Inflammatory macrophage treated with lipopolysaccharide for 4 hours (primary cell): ENCODE measurements at regions not wholly inside any gene's neighbourhood (a gene's known extent, or its start where the extent isn't known, plus 50 kb on each side); places are given as distances from the start of the nearest gene placed in this dataset.
"Not testable (repeated sequence)": the region's sequence is repeated elsewhere in the genome, so short reads cannot be mapped to it uniquely, and the experiment has no call there.

Source experiments
- DNase-seq: peaks from one replicate; pipeline ENCODE4 v3.0.0-alpha.2; 2020

DNA sequence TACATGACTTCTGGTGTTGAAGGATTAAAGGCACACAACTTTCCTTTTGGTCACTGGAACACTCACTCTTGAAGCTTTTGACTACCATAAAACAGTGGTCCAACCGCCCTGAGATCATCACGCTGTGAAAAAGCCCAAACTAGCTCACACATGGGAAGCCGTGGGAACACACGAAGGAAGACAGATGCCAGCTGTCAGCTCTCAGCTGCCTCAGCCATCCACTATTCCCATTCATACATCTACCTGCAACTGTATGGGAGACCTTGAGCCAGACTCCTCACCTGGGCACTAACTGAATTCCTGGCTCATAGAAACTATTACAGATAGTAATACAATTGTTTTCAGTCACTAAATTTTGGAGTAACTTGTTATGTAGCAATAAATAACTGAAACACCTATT lies 246.1 kb downstream of the MSX2 start:
- no peak for DNase-seq

DNA sequence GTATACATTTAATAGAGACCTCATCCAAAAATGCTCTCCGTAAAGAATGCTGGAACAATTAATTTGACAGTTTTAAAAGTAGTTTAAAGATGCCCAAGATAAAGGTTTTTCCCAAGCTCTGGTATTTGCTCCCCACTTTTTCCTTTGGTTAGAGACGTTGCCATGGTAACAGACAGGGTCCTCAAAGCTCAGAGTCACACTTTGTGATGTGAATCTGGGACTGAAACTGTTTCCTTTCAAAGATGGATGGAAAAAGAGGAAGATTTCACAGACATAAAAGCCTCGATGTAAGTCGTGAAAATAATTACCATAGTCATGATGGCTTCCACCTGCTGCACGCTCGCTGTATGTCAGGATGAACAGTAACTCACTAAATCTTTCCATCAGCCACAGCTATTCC lies 229.5 kb downstream of the MSX2 start:
- DNase-seq = no peak

DNA sequence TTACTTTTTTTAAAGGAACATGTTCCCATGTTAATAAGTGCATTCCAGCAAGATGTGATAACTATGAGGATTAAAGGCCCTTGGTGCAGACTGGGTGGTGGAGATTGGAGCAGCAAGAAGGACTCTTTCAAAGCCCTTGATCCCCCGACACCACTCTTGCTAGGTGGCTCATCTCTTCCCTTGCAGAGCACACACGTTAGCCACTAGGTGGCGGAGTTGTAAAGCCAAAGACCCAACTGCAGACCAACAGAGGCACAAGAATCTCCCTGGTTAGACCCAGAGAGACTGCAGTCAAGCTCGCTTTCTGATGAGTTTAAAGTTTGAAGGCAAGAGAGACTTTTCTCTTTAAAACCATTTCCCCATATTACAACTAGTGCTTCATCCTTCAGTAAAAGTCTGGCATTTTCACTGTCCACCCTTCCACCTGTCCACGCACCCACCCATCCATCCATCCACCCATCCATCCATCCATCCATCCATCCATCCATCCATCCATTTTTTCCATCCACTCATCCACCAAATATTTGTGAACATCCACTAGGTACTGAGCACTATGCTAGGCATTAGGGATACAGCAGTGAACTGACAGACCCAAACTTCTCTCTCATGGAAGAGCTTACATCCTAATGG lies 226.9 kb downstream of the MSX2 start:
- peak; percentile 40 for DNase-seq

DNA sequence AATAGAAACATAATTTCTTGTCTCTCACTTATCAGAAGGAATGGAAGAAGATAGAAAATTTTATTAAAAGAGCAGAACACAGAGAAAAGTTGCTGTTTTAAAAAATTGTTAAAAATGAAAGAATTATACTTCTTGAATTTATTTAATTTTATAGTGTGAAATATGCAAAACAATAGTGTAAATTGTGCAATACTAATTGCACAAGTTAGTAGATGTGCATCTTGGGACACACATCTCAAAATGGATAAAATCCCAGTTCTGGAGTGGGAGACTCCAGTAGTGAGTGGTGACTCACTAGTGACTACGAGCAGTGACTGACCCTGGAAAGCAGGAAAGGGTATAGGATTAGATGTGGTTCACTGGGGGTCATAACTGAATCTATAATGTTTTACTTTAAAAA lies 223.2 kb downstream of the MSX2 start:
- DNase-seq = no peak

DNA sequence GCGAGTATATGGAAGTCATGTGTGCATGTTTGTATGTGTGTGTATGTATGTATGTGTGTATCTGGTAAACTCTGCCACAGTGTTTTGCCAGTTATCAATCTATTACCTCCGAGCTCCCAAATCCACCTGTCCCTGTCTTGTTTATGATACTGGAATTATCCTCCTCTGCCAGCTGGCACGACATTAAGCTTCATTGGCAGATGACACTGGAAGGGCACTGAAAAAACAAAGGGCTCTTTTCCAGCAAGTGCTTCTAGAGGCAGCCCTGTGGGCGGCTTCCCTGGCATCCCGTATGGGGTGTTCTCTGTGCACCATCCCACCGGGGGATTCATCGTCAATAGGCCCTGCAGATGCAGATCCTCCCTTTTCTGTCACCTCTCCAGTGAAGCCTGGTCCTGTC lies 221.5 kb downstream of the MSX2 start:
- no peak for DNase-seq

DNA sequence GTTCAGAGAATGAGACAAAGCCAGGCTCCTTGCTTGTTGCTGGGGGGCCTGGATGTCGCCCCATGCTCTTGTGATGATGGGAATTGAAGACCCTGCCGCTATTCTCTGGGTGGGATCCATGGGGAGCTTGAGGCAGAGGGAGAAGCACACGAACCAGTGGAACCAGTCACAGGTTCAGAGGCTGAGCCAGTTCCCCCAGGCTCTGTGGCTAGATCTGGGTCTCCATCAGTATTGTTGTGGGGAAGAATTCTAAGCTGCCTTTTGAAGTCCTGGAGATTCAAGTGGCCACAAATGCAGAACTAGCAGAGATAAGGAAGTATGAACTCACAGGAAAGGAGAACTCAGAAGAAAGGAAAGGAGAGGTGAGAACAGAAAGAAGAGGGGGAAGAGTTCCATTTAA lies 219.4 kb downstream of the MSX2 start:
- DNase-seq = no peak

DNA sequence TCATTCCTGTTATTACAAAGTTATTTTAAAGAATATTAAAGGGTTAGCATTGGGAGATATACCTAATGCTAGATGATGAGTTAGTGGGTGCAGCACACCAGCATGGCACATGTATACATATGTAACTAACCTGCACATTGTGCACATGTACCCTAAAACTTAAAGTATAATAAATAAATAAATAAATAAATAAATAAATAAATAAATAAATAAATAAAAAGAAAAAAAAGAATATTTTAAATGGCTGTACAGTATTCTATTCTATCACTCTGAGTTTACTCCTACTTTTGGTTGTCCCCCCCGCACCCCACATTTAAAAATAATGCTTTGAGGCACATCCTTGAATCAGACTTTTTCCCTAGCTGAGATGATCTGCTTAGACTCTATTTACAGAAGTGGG lies 218.6 kb downstream of the MSX2 start:
- not testable (repeated sequence) for DNase-seq

DNA sequence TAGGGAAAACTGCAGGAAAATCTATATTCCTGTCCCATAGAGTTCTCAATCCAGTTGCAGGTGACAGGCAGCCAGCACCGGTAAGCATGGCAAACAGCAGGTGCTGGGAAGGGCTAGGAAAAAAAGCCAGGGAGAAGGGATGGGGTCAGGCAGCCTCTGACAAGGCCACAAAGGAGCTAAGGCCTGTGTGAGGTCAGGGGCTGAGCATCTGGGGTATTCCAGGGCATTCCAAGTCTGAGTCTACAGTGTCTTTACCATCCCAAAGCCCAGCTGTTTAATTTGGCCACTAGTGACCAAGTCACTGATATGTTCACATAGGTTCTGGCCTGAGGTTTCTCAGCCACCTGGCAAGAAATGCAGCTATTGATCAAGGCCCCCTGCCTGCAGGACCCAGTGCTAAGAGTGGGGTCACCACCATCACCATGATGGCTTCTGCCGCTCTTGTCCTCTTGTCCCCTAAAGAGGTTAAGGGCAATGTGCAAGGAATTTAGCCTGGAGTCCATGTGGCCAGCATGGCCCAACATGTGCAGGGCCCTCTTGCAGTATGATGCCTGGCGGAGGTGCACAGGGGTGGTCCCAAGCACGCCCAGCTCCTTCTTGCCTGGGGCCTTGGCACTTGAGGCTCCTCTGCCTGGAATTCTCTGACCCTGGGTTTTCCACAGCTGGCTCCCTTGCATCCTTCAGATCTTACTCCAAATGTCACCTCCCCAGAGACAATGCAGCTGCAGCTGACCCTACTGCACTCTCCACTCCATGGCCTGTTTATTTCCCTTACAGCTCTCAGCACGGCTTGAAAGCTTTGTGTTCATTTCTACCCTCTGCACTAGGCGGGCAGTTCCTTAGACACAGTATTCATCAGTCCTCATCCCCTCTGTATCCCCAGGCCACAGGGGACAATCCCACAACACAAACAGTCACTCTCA lies 213.1 kb downstream of the MSX2 start:
- no peak for DNase-seq

DNA sequence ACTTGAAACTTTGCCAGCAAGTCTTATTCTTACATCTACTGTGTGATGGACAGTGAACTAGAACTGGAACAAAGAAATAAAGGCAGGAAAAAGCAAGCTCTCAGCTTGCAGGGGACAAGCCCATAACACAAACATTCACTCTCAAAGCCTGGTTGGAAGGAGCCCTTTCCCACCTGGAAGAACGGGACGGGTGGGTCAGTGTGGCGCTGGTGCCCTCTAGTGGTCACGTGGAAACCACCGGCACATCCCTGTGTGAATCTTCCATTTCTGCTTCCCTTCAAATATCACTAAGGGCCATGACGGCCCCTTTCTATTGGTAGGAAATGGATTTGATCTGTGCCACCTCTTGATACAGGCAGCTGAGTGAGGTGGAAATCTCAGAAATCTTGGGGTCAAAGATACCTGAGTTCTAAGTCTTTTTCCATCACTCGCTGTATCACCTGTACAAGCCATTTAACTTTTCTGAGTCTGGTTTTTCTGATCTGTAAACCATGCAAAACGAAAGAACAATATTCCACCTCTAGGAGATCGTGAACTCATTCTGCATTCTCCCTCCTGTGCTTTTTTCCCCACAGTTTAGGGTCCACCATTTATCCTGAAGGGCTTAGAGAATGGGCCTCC lies 211.6 kb downstream of the MSX2 start:
- peak; percentile 13 for DNase-seq

DNA sequence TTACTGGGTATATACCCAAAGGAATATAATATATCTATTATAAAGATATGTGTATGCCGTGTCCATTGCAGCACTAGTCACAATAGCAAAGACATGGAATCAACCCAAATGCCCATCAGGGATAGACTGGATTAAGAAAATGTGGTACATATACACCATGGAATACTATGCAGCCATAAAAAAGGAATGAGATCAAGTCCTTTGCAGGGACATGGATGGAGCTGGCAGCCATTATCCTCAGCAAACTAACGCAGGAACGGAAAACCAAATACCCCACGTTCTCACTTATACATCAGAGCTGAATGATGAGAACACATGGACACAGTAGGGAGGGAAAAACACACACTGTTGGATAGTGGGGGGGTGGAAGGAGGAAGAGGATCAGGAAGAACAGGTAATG lies 206.7 kb downstream of the MSX2 start:
- DNase-seq = not testable (repeated sequence)

DNA sequence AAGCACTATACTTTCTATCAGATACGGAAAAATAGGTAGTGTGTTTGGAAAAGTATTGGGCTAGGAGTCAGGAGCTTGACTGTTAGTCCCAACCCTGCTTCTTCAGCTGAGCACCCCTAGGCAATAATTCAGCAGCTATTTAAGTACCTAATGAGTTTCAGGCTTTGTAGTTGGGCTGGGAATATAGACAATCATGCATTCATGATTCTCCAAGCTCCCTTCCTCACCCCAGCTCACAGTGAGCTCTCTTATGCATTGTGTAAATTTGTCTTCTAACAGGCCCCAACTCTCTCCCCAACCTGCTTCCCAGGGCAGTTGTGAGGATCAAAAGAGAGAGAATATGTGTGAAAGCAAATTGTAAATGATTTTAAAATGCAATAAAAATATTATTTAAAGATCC lies 201.2 kb downstream of the MSX2 start:
- no peak for DNase-seq

DNA sequence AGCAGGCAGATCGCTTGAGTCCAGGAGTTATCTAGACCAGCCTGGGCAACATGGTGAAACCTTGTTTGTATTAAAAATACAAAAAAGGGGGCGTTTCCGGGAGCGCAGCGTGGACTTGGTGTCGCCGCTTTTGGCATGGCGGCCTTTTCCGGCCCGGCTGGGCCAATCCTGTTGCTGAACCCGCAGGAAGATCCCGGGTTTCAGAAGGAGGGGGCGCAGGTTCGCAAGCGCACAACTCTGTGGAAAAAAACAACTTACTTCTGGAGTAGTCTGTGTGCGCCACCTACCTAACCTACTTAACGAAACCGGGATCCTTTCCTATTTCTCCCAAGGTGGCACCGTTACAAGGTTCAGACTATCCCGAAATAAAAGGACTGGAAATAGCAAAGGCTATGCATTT lies 198.6 kb downstream of the MSX2 start:
- DNase-seq = no peak

DNA sequence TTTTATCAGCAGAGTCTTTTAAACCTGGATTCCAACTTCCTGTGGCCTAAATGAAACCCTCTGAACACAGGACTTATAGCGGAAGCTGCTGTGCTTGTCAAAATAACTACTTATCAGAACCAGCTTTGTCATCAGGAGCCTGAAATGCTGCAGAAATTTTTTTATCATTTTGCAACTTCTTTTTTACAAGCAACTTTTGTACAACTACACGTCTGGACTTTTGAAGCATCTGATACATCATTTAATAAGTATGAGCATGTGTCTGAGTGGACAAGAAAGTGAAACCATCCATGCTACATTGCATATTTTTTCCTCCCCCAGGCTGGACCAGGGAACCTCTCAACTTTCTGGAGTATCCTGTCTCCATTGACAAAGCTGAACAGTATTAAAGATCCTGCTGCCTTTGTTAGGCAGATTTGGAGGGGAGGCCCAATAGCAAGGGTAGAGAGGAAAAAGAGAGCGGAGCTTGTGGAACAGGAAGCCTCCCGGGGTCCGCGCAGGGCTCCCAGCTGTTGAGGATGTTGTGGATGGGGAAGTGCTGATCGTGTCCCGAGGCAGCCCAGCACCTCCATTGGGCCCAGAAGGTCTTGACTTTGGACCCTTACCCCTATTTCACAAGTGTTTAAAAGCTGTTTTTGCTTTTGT lies 196.6 kb downstream of the MSX2 start:
- DNase-seq = no peak

DNA sequence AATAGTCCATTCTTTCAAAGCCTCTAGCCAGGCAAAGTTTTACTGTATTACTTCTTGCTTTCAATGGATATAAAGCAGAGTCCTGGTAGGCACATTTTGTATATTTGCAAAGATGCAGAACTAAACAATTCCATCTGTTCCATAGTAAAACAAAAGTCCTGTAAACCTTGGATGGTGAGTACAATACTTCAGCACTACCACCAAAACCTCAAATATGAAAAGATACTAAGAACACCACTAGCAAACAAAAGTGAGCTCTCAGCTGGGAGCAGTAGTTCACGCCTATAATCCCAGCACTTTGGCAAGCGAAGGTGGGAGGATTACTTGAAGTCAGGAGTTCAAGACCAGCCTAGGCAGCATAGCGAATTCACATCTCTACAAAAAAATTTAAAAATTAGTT lies 195.0 kb downstream of the MSX2 start:
- no peak for DNase-seq

DNA sequence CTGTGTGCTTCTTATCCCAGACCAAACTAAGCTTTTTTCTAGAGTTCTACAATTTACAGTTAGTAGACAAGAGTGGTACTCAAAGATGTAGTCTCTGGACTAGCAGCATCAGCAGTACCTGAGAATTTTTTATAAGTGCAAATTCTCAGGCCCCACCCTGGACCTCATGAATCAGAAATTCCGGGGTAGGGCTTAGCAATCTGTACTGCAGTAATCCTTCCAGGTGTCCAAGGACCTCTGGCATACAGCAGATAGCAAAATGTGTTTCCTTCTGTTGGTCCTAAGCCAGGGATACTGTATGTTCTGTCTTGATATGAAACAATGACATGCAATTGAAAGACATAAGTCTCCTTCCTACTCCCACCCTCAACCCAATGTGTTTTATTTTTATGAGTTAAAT lies 194.3 kb downstream of the MSX2 start:
- DNase-seq = no peak

DNA sequence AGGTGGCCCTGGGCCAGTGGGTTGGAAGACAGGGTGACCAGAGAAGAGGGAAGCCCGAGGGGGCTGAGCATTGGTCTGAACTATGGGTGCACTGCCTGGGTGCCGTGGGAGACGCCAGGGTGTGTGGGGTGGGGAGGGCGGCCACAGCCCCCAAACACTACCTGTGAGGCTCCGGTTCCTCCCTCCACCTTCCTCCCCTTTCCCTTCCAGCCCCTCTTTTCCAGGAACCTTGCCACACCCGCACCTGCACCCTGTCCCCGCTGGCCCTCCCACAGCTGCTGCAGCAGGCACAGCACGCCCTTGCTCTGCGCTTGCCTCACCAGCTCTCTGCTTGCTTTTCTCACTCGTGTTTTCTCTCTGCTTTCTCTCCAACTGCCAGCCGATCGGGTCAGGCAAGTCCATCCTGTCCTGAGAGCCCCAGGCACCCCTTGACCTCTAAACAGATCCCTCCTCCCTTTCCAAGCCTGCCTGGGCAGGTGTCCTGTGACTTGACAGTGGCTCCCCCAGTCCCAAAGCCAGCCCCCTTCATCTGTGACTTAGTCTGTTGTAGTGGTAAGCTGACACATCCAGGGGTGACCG lies 193.7 kb downstream of the MSX2 start:
- no peak for DNase-seq

DNA sequence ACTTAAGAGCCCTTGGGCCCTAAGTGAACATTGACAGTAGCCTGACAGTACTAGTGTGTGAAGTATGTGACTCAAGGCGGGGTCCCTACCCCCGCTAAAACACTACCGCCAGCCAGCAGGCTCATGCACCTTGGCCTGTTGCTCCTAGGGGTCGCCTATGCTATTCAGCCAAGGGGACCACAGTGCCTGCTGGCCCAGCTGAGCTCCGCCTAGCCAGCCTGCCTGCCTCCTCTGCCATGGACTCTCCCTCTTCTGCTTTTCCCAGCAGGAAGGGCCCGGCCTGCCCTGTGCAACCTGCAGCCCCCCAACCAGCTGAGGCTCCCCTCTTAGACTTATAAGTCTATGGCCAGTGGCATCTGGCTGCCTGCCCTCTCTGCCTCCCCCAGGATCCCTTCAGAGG lies 193.1 kb downstream of the MSX2 start:
- not testable (repeated sequence) for DNase-seq

DNA sequence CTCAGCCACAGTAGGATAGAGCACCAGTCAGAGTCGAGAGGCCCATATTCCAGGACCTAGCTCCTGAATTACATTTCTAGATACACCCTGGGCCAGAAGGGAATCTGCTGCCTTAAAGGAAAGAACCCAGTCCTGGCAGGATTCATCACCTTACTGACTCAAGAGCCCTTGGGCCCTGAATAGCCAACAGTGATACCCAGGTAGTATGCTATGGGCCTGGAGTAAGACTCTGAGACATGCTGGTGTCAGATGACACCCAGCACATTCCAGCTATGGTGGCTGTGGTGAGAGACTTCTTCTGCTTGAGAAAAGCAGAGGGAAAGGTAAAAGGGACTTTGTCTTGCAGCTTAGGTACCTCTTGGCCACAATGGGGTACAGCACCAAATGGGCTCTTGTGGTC lies 192.5 kb downstream of the MSX2 start:
- DNase-seq = not testable (repeated sequence)

DNA sequence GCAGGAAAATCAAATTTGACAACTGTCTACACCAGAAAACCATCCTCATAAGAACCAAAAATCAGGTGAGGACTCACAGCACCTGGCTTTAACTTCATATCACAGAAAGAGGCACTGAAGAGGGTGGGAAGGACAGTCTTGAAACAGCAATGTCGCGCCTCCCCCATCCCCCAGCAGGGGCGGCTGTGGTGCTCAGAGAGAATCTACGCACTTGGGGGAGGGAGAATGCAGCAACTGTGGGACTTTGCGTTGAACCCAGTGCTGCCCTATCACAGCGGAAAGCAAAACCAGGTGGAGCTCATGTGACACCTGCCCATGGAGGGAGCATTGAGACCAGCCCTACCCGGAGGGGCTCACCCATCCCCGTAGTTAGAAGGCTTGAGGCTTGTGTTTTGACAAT lies 191.8 kb downstream of the MSX2 start:
- DNase-seq = no peak

DNA sequence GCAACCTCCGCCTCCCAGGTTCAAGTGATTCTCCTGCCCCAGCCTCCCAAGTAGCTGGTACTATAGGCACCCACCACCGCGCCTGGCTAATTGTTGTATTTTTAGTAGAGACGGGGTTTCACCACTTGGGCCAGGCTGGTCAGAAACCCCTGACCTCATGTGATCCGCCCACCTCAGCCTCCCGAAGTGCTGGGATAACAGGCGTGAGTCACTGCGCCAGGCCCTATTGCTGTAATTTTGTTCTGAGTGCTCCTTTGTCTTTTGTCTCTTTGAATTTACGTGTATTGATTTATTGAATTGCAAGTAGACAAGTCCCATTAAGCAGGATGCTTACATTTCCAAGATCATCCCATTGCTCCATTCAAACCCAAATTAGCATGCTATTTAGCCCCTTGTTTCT lies 186.7 kb downstream of the MSX2 start:
- no peak for DNase-seq

DNA sequence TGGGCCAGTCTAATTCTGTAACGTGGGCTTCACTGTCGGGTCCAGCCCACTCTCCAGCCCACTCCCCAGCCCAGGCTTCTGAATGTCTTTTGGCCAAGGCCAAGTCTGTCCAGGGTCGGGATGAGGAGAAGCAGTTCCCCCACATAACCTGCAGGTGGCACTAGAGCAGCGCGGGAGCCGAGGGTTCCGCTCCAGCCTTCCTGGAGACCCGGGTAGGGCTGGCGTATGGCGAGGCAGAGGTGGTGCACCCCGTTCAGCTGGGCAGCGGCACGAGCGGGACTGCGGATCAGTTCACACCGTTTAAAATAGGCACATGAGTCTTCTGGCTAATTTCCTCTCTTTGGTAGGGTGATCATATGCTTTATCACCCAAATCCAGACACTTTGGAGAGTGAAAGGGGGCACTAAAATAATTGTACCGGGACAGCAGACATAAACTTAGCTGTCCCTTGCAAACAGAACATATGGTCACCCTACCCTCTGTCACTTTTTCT lies 185.9 kb downstream of the MSX2 start:
- DNase-seq = peak; percentile 21

DNA sequence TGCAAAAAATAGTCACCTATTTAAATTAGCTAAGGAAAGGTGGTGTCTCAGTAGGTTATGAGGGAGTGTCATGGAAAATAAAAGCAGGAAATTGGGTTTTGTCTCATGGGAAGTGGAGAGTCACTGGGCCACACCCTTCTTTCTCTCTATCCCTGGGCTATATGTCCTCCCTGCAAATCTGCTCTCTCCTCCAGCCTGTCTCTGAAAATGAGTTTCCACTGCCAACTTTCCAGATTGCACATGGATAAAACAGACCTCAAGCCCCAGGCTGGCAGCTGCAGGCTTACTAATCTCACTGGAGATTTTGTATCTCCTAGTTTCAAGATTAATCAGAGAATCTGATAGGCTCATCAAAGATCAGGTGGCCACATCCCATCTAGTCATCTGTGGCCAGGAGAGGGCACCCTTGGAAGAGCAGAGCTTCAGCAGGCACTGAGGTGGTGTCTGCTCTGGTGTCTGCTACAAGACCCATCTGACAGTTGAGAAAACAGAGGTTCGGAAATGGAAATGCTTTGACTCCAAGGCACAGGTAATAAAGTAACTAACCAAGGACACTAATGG lies 178.9 kb downstream of the MSX2 start:
- DNase-seq = no peak

DNA sequence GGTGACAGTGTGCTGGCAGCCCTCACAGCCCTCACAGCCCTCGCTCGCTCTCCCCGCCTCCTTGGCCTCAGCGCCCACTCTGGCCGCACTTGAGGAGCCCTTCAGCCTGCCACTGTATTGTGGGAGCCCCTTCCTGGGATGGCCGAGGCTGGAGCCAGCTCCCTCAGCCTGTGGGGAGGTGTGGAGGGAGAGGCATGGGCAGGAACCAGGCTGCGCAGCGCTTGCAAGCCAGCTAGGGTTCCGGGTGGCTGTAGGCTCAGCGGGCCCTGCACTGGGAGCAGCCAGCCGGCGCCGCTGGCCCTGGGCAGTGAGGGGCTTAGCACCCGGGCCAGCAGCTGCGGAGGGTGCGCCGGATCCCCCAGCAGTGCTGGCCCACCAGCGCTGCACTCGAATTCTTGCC lies 177.0 kb downstream of the MSX2 start:
- DNase-seq = no peak
